ENCODE measurements at regions not wholly inside any gene's neighbourhood (a gene's known extent, or its start where the extent isn't known, plus 50 kb on each side); places are given as distances from the start of the nearest gene placed in this dataset.

DNA sequence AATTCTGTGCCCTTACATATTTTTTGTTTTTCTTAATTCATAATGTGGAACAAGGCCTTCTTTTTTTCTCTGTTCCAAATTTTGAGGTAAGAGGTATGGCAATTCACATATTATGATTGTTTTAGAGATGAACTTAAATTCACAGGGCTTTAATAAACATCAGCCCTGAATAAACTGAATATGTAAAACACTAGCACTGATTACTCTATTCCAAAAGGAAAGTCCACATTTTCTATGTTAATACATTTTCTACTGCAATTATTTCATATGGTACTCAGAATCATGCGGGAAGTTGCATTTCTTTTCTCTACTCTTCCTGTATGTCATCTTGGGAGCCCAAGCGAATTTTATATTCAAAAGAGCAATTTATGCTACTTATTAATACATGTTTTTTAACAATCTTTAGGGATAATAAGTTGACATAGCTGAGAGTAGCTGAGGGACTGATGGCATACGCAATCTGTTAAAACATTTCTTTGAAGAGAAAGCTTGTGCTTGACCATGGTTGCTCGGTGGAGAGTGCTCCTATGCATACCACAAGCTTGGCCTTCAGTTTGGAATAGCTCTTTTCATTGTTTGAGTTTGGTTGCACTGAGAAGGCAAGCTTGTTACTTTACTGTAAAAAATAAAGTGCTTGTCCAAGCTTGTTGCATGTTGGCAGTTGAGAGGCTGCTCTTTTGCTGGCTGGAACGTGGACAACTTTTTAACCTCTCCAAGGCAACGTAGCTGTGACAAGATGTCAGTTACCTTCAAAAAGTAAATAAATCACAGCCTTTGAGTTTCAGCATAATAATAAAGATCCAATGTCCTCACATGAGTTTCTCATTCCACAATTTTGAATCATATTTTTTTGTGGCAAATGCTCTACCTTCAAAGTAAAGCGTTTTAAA lies 196.3 kb upstream of the SPRY1 start:
- CTCF ChIA-PET: interaction anchor here (0.6 kb wide), 1 partner anchor 32 kb away, joined by 4 read pairs; no protein-coding TSS in a partner anchor
- no peak overlapping the region for H3K27ac ChIP-seq
- POLR2A ChIA-PET (ENCODE audit: low non-redundant PET): interaction anchor here (0.8 kb wide), 1 partner anchor 14 kb away, joined by 3 read pairs; no protein-coding TSS in a partner anchor
- DNase-seq (ENCODE audit: low spot score): peak; percentile 1
- TF ChIP-seq, protein P1, sequence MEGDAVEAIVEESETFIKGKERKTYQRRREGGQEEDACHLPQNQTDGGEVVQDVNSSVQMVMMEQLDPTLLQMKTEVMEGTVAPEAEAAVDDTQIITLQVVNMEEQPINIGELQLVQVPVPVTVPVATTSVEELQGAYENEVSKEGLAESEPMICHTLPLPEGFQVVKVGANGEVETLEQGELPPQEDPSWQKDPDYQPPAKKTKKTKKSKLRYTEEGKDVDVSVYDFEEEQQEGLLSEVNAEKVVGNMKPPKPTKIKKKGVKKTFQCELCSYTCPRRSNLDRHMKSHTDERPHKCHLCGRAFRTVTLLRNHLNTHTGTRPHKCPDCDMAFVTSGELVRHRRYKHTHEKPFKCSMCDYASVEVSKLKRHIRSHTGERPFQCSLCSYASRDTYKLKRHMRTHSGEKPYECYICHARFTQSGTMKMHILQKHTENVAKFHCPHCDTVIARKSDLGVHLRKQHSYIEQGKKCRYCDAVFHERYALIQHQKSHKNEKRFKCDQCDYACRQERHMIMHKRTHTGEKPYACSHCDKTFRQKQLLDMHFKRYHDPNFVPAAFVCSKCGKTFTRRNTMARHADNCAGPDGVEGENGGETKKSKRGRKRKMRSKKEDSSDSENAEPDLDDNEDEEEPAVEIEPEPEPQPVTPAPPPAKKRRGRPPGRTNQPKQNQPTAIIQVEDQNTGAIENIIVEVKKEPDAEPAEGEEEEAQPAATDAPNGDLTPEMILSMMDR (conservative IDR thresholded peaks at IDR 0.05; ENCODE audit: low read depth): no peak

DNA sequence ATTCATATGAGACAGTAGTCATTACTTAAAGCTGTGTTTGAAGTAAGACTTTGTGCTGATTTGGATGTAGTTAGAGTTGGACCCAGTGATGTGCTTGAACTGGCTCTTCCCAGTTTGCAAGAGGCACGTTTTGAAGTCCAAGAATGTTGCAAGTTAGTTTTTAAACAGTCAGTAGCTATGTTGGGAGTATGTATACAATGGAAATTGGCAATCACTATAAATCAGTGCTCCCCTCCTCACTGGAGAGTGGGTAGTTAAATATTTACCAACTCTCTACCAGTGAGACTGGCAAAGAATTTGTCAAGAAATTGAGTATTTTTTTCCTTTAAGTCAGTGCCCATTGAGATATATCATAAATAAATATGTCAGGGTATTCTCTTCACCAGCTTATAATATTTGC lies 191.9 kb upstream of the SPRY1 start:
- H3K27ac ChIP-seq: no peak overlapping the region
- ChIA-PET POLR2A (ENCODE audit: low non-redundant PET) (no interaction called here), CTCF (interaction anchor here (0.8 kb wide), 1 partner anchor 1178 kb away, joined by 4 read pairs; no protein-coding TSS in a partner anchor)
- no peak for DNase-seq (ENCODE audit: low spot score)
- TF ChIP-seq, protein P1 (conservative IDR thresholded peaks at IDR 0.05; ENCODE audit: low read depth): no peak

GRCh38 chr4:123206016-123206415 lies 190.6 kb upstream of the SPRY1 start:
- H3K27ac ChIP-seq: no peak overlapping the region
- ChIA-PET CTCF (no interaction called here), POLR2A (ENCODE audit: low non-redundant PET) (no interaction called here)
- TF ChIP-seq, protein P1 (conservative IDR thresholded peaks at IDR 0.05; ENCODE audit: low read depth): no peak
- DNase-seq (ENCODE audit: low spot score): no peak

- ChIA-PET CTCF (interaction anchor here (0.6 kb wide), 1 partner anchor 180 kb away, joined by 3 read pairs; no protein-coding TSS in a partner anchor), POLR2A (ENCODE audit: low non-redundant PET) (no interaction called here)
- TF ChIP-seq, protein P1 (conservative IDR thresholded peaks at IDR 0.05; ENCODE audit: low read depth): no peak
- no peak for DNase-seq (ENCODE audit: low spot score)
- H3K27ac ChIP-seq: no peak overlapping the region
These were observed 187.2 kb upstream of the SPRY1 start for GRCh38 chr4:123209436-123209835.

DNA sequence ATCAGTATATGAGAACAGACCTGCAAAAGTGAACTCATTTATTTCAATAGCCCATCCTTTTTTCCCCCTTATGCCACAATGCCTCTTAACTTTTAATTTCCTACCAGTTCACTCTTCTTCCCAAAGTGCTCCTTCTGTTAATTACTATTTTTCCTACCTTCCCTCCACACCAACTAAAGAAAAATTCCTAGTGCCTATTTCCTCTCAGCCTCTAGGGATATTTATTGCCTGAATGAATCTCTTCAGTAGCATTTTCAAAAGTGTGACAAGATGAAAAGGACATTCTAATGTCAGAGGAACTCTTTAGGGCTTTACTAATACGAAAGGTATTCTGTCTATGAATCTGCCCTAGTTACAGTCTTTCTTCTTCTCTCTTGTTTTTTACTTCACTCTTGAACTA lies 181.1 kb upstream of the SPRY1 start:
- no peak overlapping the region for H3K27ac ChIP-seq
- ChIA-PET CTCF (no interaction called here), POLR2A (ENCODE audit: low non-redundant PET) (no interaction called here)
- DNase-seq (ENCODE audit: low spot score): no peak
- TF ChIP-seq, protein P1 (conservative IDR thresholded peaks at IDR 0.05; ENCODE audit: low read depth): no peak

DNA sequence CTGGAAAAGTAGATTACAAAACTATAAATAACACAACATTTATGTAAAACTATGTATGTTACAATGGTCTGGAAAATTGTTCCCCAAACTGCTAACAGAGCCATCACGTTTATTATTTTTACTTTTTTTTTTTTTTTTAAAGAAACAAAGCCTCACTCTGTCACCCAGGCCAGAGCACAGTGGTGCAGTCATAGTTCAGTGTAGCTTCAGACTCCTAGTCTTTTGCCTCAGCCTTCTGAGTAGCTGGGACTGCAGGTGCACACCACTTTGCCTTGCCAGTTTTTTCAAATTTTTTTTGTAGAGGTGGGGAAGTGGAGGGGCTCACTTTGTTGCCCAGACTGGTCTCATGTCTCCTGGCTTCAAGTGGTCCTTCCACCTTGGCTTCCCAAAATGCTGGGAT lies 180.1 kb upstream of the SPRY1 start:
- TF ChIP-seq, protein P1 (conservative IDR thresholded peaks at IDR 0.05; ENCODE audit: low read depth): no peak
- CTCF ChIA-PET: no interaction called here
- POLR2A ChIA-PET (ENCODE audit: low non-redundant PET): no interaction called here
- no peak overlapping the region for H3K27ac ChIP-seq
- no peak for DNase-seq (ENCODE audit: low spot score)

Measured in RWPE1 (cell line).